Aorta (tissue), 5 donors: ENCODE measurements at regions not wholly inside any gene's neighbourhood (a gene's known extent, or its start where the extent isn't known, plus 50 kb on each side); places are given as distances from the start of the nearest gene placed in this dataset.

Experiments
- ATAC-seq: fragments of 200-7000 bp; cut with Tn5 transposase; one replicate; pipeline ENCODE4 v1.9.1; 2022; ENCODE audit warnings: moderate library complexity; ENCODE audit not compliant: low FRiP score
- DNase-seq, 2 donors: peaks; one replicate each; pipeline ENCODE4 v3.0.0-alpha.2; 2020
- H3K27ac ChIP-seq, 2 donors: one replicate each; pipeline ENCODE4 v1.5.1; 2013; ENCODE audit warnings: low read length in 2 of 2, mild to moderate bottlenecking in 2 of 2, moderate library complexity in 2 of 2, control low read depth in 1 of 2, inconsistent platforms in 1 of 2, low read depth in 1 of 2
- H3K27me3 ChIP-seq, 2 donors: one replicate each; pipeline ENCODE4 v1.6.1; 2013; ENCODE audit warnings: control low read depth in 1 of 2, low read length in 1 of 2, mild to moderate bottlenecking in 1 of 2, moderate library complexity in 1 of 2; ENCODE audit not compliant: insufficient read depth in 2 of 2, control insufficient read depth in 1 of 2
- H3K36me3 ChIP-seq, 2 donors: one replicate each; pipeline ENCODE4 v1.6.1; 2013; ENCODE audit warnings: control low read depth in 1 of 2, low read length in 1 of 2, mild to moderate bottlenecking in 1 of 2; ENCODE audit not compliant: insufficient read depth in 2 of 2, control insufficient read depth in 1 of 2
- H3K4me1 ChIP-seq, 2 donors: one replicate each; pipeline ENCODE4 v1.6.1; 2013; ENCODE audit warnings: low read length in 2 of 2, control low read depth in 1 of 2, mild to moderate bottlenecking in 1 of 2, moderate library complexity in 1 of 2; ENCODE audit not compliant: insufficient read depth in 2 of 2, control insufficient read depth in 1 of 2
- H3K4me3 ChIP-seq, 2 donors: one replicate each; pipeline ENCODE4 v1.5.1; 2013; ENCODE audit warnings: low read length in 2 of 2, control low read depth in 1 of 2, mild to moderate bottlenecking in 1 of 2
- H3K9me3 ChIP-seq: one replicate; pipeline ENCODE4 v1.6.1; 2013; ENCODE audit warnings: mild to moderate bottlenecking, low read length; ENCODE audit not compliant: control insufficient read depth
- WGBS, 2 donors: extraction: QIAGEN DNeasy Blood & Tissue Kit; methylation state at CpG; one replicate each; pipeline ENCODE4 v1.1.7; 2013; 5-methylcytosine and 5-hydroxymethylcytosine counted together
- intact Hi-C, 2 donors: fragments of 100-400 bp; cut with DNase I; formaldehyde crosslinking; loops; one replicate each; pipeline versions ENCODE4 v1.14.2 to v1.15.0; 2022
- donor health status: healthy with polysubstance abuse.
- donor health status: Bipolar disorder and iron deficiency.
- donor health status: DM: no; HTN: no; CAD: no.
- donor health status: DM: no; HTN: no; CAD: no.
- donor health status: DM: yes; HTN: yes; CAD: no.

- H3K27me3 ChIP-seq: no peaks in the 10 kb centered on the region
- no peak overlapping the region for H3K4me3 ChIP-seq
- H3K27ac ChIP-seq: no peak overlapping the region
- intact Hi-C loops: loop anchor here (2.0 to 10.0 kb wide), 5 partner anchors 113 to 303 kb away; partner anchors contain the start of gene CCDC34 (in 1 of the 2)
- peak; percentile 73 for ATAC-seq
- no peaks in the 10 kb centered on the region for H3K4me1 ChIP-seq
- no peaks in the 10 kb centered on the region for H3K9me3 ChIP-seq
- H3K36me3 ChIP-seq: no peaks in the 10 kb centered on the region
- WGBS, 2 donors: 21 to 23% methylated on average over 6 of the region's 6 CpGs
- peak in 1 of 2 donors; percentile 50 for DNase-seq
These were observed 143.2 kb downstream of the BBOX1 start for GRCh38 chr11:27183672-27184457.

DNA sequence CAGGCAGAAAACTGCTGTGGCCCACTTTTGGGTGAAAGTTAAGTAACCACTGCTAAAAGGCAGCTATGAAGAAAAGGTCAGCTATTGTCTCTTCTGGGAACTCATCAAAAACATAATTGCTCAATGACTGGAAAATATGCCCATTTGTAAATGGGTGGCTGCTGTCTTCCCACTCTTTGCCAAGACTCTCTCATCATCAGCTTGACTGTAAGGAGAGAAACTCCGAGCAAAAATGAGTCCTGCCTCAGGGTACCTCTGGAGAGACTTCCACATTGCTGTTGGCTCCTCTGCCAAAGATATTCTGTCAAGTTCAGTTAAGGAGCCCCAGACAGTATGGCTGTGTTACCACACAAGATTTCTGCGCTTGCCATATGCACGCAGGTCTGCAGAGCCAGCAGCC lies 138.7 kb downstream of the BBOX1 start:
- Histone ChIP-seq H3K27ac (no peak overlapping the region), H3K4me3 (no peak overlapping the region), H3K27me3 (no peaks in the 10 kb centered on the region), H3K4me1 (no peaks in the 10 kb centered on the region), H3K36me3 (no peaks in the 10 kb centered on the region), H3K9me3 (no peaks in the 10 kb centered on the region)
- 91 to 92% methylated on average over 3 of the region's 3 CpGs for WGBS, 2 donors
- no peak for DNase-seq
- intact Hi-C loops: no loop called here
- ATAC-seq: no peak

- DNase-seq (no peak), ATAC-seq (no peak)
- no peak overlapping the region for H3K4me3 ChIP-seq
- no peaks in the 10 kb centered on the region for H3K27me3 ChIP-seq
- no peaks in the 10 kb centered on the region for H3K9me3 ChIP-seq
- intact Hi-C loops: no loop called here
- H3K27ac ChIP-seq: no peak overlapping the region
- 88% methylated on average over 5 of the region's 5 CpGs for WGBS, 2 donors
- no peaks in the 10 kb centered on the region for H3K4me1 ChIP-seq
- no peaks in the 10 kb centered on the region for H3K36me3 ChIP-seq
These were observed 138.2 kb downstream of the BBOX1 start for GRCh38 chr11:27178859-27179258.
